Panc1 (cell line): ENCODE measurements at regions not wholly inside any gene's neighbourhood (a gene's known extent, or its start where the extent isn't known, plus 50 kb on each side); places are given as distances from the start of the nearest gene placed in this dataset.

Source experiments
- ATAC-seq: fragments of 200-7000 bp; cut with Tn5 transposase; 2 replicates; pipeline ENCODE4 v1.9.1; 2020; ENCODE audit warnings: mild to moderate bottlenecking, moderate library complexity
- BruUV-seq: library from RNA; stranded (reverse); fragments of 400-500 nt; replicated peaks from 2 replicates; lab custom pipeline; 2021; lab: Mats Ljungman, UMichigan
- CTCF ChIA-PET: fragments of 300-600 bp; sonication (Branson Sonifier 250); formaldehyde crosslinking; loops from one replicate; lab custom pipeline; 2022; ENCODE audit warnings: antibody characterized with exemption; lab: Charles Lee
- POLR2A ChIA-PET: fragments of 300-600 bp; sonication (Branson Sonifier 250); formaldehyde crosslinking; loops from one replicate; lab custom pipeline; 2022; ENCODE audit warnings: antibody characterized with exemption; lab: Charles Lee
- DNase-seq: peaks from one replicate; pipeline ENCODE4 v3.0.0-alpha.2; 2010; ENCODE audit warnings: low read depth, low spot score
- H3K27ac ChIP-seq: 2 replicates; pipeline ENCODE4 v1.5.1; 2011; ENCODE audit warnings: mild to moderate bottlenecking, low read length, inconsistent platforms
- H3K27me3 ChIP-seq: fragments of 200-500 bp; sonication (Bioruptor generic); 2 replicates; pipeline ENCODE4 v1.6.0; 2014; ENCODE audit warnings: low read length, inconsistent platforms; ENCODE audit not compliant: control insufficient read depth, insufficient read depth
- H3K36me3 ChIP-seq: fragments of 200-500 bp; sonication (Bioruptor generic); 2 replicates; pipeline ENCODE4 v1.5.1; 2014; ENCODE audit warnings: inconsistent platforms, mild to moderate bottlenecking, low read length, moderate library complexity; ENCODE audit not compliant: control insufficient read depth, insufficient read depth
- H3K4me1 ChIP-seq: 2 replicates; pipeline ENCODE4 v1.5.1; 2011; ENCODE audit warnings: inconsistent platforms, mild to moderate bottlenecking, low read length, moderate library complexity; ENCODE audit not compliant: control insufficient read depth, insufficient read depth
- H3K4me3 ChIP-seq, 2 experiments: 2 replicates each; pipeline ENCODE4 v1.5.1; 2011 to 2012; ENCODE audit warnings: low read depth in 2 of 2, low read length in 2 of 2, mild to moderate bottlenecking in 2 of 2, inconsistent platforms in 1 of 2, moderate library complexity in 1 of 2
- H3K9me3 ChIP-seq: fragments of 200-500 bp; sonication (Bioruptor generic); 2 replicates; pipeline ENCODE4 v1.5.1; 2014; ENCODE audit warnings: low read depth, mild to moderate bottlenecking, inconsistent platforms, low read length, moderate library complexity; ENCODE audit not compliant: control insufficient read depth, insufficient read depth
- POLR2AphosphoS5 ChIP-seq: IDR thresholded peaks from 2 replicates; pipeline ENCODE4 v1.6.1; 2012; ENCODE audit warnings: mild to moderate bottlenecking, low read depth, low read length, moderate library complexity
- SIN3A ChIP-seq: IDR thresholded peaks from 2 replicates; pipeline ENCODE4 v1.6.1; 2012; ENCODE audit warnings: low read depth, mild to moderate bottlenecking, low read length, moderate library complexity, borderline replicate concordance; ENCODE audit not compliant: insufficient read depth
- TCF7L2 ChIP-seq: IDR thresholded peaks from 2 replicates; pipeline ENCODE4 v1.6.1; 2011; ENCODE audit warnings: mild to moderate bottlenecking, low read depth, low read length, inconsistent platforms
- in situ Hi-C: cut with HindIII; loops from 2 replicates; pipeline ENCODE4 v1.10.0; 2016; ENCODE audit warnings: low sequenced_read_pairs, low pct_unique_long_range_greater_than_20kb
- intact Hi-C: fragments of 100-400 bp; cut with micrococcal nuclease; formaldehyde crosslinking; loops from one replicate; pipeline ENCODE4 v1.10.0; 2022; ENCODE audit not compliant: unreplicated experiment
- TF ChIP-seq, protein P1 (sequence below), 2 experiments: IDR thresholded peaks; 2 replicates each; pipeline ENCODE4 v1.6.1; 2011 to 2012; ENCODE audit warnings: low read depth in 2 of 2, control low read depth in 1 of 2, low read length in 1 of 2, mild to moderate bottlenecking in 1 of 2, moderate library complexity in 1 of 2; ENCODE audit not compliant: insufficient read depth in 1 of 2
- TF ChIP-seq, protein P2 (sequence below): fragments of 450-650 bp; IDR thresholded peaks from 2 replicates; pipeline ENCODE4 v1.5.1; 2017; ENCODE audit warnings: mild to moderate bottlenecking

DNA sequence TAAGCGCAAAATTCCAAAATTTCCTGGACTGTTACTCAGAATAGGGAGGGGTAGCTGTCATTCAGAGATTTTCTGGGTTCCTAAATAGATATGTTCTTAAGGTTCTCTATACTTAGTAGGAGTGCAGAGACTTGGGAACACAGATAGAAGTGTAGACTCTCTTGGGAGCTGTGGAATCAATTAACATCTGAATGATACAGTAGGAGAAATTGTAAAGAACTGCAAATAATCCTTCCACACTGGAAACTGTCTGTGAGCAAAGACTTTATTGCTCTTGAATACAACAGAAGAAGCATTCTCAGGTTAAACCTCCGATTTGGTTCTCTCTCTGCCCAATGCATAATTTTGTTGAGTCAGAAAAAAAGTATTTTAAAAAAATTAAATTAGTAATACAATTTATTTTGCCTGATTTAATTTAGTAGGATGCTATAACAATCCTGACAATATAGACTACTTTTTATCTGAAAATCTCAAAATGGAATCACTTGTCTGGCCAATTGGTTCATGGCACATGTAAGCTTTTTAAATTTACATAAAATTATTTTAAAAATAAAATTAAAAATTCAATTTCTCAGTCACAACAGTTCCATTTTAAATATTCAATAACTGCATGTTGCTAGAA, 1754.3 kb downstream of the PLA2G4A start:
- H3K9me3 ChIP-seq = no peaks in the 10 kb centered on the region
- H3K4me1 ChIP-seq = no peaks in the 10 kb centered on the region
- in situ Hi-C loops (no loop called here), intact Hi-C loops (no loop called here)
- ChIA-PET CTCF (no interaction called here), POLR2A (no interaction called here)
- no peak overlapping the region for H3K27ac ChIP-seq
- no TSS peak for BruUV-seq
- TF ChIP-seq POLR2AphosphoS5 (no peak), TCF7L2 (no peak), SIN3A (no peak)
- TF ChIP-seq, protein P1, sequence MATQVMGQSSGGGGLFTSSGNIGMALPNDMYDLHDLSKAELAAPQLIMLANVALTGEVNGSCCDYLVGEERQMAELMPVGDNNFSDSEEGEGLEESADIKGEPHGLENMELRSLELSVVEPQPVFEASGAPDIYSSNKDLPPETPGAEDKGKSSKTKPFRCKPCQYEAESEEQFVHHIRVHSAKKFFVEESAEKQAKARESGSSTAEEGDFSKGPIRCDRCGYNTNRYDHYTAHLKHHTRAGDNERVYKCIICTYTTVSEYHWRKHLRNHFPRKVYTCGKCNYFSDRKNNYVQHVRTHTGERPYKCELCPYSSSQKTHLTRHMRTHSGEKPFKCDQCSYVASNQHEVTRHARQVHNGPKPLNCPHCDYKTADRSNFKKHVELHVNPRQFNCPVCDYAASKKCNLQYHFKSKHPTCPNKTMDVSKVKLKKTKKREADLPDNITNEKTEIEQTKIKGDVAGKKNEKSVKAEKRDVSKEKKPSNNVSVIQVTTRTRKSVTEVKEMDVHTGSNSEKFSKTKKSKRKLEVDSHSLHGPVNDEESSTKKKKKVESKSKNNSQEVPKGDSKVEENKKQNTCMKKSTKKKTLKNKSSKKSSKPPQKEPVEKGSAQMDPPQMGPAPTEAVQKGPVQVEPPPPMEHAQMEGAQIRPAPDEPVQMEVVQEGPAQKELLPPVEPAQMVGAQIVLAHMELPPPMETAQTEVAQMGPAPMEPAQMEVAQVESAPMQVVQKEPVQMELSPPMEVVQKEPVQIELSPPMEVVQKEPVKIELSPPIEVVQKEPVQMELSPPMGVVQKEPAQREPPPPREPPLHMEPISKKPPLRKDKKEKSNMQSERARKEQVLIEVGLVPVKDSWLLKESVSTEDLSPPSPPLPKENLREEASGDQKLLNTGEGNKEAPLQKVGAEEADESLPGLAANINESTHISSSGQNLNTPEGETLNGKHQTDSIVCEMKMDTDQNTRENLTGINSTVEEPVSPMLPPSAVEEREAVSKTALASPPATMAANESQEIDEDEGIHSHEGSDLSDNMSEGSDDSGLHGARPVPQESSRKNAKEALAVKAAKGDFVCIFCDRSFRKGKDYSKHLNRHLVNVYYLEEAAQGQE (IDR thresholded peaks at IDR 0.05; ENCODE audit: insufficient read depth in 1 of 2, low read depth in 2 of 2, low read length in 1 of 2) = no peak
- TF ChIP-seq, protein P2, sequence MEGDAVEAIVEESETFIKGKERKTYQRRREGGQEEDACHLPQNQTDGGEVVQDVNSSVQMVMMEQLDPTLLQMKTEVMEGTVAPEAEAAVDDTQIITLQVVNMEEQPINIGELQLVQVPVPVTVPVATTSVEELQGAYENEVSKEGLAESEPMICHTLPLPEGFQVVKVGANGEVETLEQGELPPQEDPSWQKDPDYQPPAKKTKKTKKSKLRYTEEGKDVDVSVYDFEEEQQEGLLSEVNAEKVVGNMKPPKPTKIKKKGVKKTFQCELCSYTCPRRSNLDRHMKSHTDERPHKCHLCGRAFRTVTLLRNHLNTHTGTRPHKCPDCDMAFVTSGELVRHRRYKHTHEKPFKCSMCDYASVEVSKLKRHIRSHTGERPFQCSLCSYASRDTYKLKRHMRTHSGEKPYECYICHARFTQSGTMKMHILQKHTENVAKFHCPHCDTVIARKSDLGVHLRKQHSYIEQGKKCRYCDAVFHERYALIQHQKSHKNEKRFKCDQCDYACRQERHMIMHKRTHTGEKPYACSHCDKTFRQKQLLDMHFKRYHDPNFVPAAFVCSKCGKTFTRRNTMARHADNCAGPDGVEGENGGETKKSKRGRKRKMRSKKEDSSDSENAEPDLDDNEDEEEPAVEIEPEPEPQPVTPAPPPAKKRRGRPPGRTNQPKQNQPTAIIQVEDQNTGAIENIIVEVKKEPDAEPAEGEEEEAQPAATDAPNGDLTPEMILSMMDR = no peak
- H3K4me3 ChIP-seq = no peak overlapping the region
- DNase-seq = no peak
- ATAC-seq = no peak
- H3K36me3 ChIP-seq = no peaks in the 10 kb centered on the region
- no peaks in the 10 kb centered on the region for H3K27me3 ChIP-seq

GRCh38 chr1:188584119-188584518, 1755.4 kb downstream of the PLA2G4A start:
- CTCF ChIA-PET = no interaction called here
- POLR2A ChIA-PET = no interaction called here
- Histone ChIP-seq H3K4me3 (no peak overlapping the region), H3K27ac (no peak overlapping the region), H3K27me3 (no peaks in the 10 kb centered on the region), H3K4me1 (no peaks in the 10 kb centered on the region), H3K36me3 (no peaks in the 10 kb centered on the region), H3K9me3 (no peaks in the 10 kb centered on the region)
- no peak for ATAC-seq
- DNase-seq = no peak
- intact Hi-C loops (no loop called here), in situ Hi-C loops (no loop called here)
- TF ChIP-seq TCF7L2 (no peak), POLR2AphosphoS5 (no peak), SIN3A (no peak)
- TF ChIP-seq, protein P1 (IDR thresholded peaks at IDR 0.05; ENCODE audit: insufficient read depth in 1 of 2, low read depth in 2 of 2, low read length in 1 of 2) = no peak
- TF ChIP-seq, protein P2 = no peak
- no TSS peak for BruUV-seq
